ENCODE measurements at regions not wholly inside any gene's neighbourhood (a gene's known extent, or its start where the extent isn't known, plus 50 kb on each side); places are given as distances from the start of the nearest gene placed in this dataset.

GRCh38 chr1:229164348-229164747 is 106.6 kb upstream of the RAB4A start:
- TF ChIP-seq CTCF (IDR thresholded peaks at IDR 0.05; ENCODE audit: poor library complexity) (no peak), EZH2phosphoT487 (IDR thresholded peaks at IDR 0.05; ENCODE audit: low read depth, severe bottlenecking, unreplicated experiment) (no peak), EZH2 (IDR thresholded peaks at IDR 0.05; ENCODE audit: borderline replicate concordance) (no peak)

Measured in hepatocyte (in vitro differentiated cells).